RKO (cell line): ENCODE measurements at regions not wholly inside any gene's neighbourhood (a gene's known extent, or its start where the extent isn't known, plus 50 kb on each side); places are given as distances from the start of the nearest gene placed in this dataset.

Source experiments
- DNase-seq: peaks from one replicate; pipeline ENCODE4 v3.0.0-alpha.2; 2016; ENCODE audit warnings: low spot score

- no peak for DNase-seq
Measured at GRCh38 chr22:48440673-48441552, 1386.8 kb downstream of the BRD1 start.

- DNase-seq, result no peak
Measured at GRCh38 chr22:48440176-48440575, 1387.5 kb downstream of the BRD1 start.

GRCh38 chr22:48439560-48440135 lies 1388.0 kb downstream of the BRD1 start:
- DNase-seq, result no peak

- DNase-seq, result no peak
Measured at GRCh38 chr22:48438800-48439559, 1388.7 kb downstream of the BRD1 start.

GRCh38 chr22:48438096-48438495 lies 1389.6 kb downstream of the BRD1 start:
- no peak for DNase-seq

- DNase-seq, result no peak
Measured at GRCh38 chr22:48436201-48436931, 1391.3 kb downstream of the BRD1 start.

GRCh38 chr22:48434868-48435250 lies 1392.8 kb downstream of the BRD1 start:
- DNase-seq, result no peak

GRCh38 chr22:48434156-48434867 lies 1393.4 kb downstream of the BRD1 start:
- no peak for DNase-seq

GRCh38 chr22:48433647-48434046 lies 1394.0 kb downstream of the BRD1 start:
- DNase-seq, result no peak

GRCh38 chr22:48432781-48433518 lies 1394.7 kb downstream of the BRD1 start:
- no peak for DNase-seq

GRCh38 chr22:48431536-48432315 lies 1395.9 kb downstream of the BRD1 start:
- no peak for DNase-seq

GRCh38 chr22:48431014-48431413 lies 1396.7 kb downstream of the BRD1 start:
- no peak for DNase-seq

- DNase-seq, result no peak
Measured at GRCh38 chr22:48429446-48430020, 1398.1 kb downstream of the BRD1 start.

- DNase-seq, result no peak
Measured at GRCh38 chr22:48428631-48429371, 1398.9 kb downstream of the BRD1 start.

GRCh38 chr22:48427731-48428211 lies 1399.9 kb downstream of the BRD1 start:
- no peak for DNase-seq

GRCh38 chr22:48426466-48427380 lies 1401.0 kb downstream of the BRD1 start:
- no peak for DNase-seq

- DNase-seq, result no peak
Measured at GRCh38 chr22:48425641-48426040, 1402.0 kb downstream of the BRD1 start.

GRCh38 chr22:48425091-48425506 lies 1402.6 kb downstream of the BRD1 start:
- DNase-seq, result no peak
